Aorta (tissue), 5 donors: ENCODE measurements at regions not wholly inside any gene's neighbourhood (a gene's known extent, or its start where the extent isn't known, plus 50 kb on each side); places are given as distances from the start of the nearest gene placed in this dataset.

Experiments used
- ATAC-seq: fragments of 200-7000 bp; cut with Tn5 transposase; one replicate; pipeline ENCODE4 v1.9.1; 2022; ENCODE audit warnings: moderate library complexity; ENCODE audit not compliant: low FRiP score
- DNase-seq, 2 donors: peaks; one replicate each; pipeline ENCODE4 v3.0.0-alpha.2; 2020
- H3K27ac ChIP-seq, 2 donors: one replicate each; pipeline ENCODE4 v1.5.1; 2013; ENCODE audit warnings: low read length in 2 of 2, mild to moderate bottlenecking in 2 of 2, moderate library complexity in 2 of 2, control low read depth in 1 of 2, inconsistent platforms in 1 of 2, low read depth in 1 of 2
- H3K27me3 ChIP-seq, 2 donors: one replicate each; pipeline ENCODE4 v1.6.1; 2013; ENCODE audit warnings: control low read depth in 1 of 2, low read length in 1 of 2, mild to moderate bottlenecking in 1 of 2, moderate library complexity in 1 of 2; ENCODE audit not compliant: insufficient read depth in 2 of 2, control insufficient read depth in 1 of 2
- H3K36me3 ChIP-seq, 2 donors: one replicate each; pipeline ENCODE4 v1.6.1; 2013; ENCODE audit warnings: control low read depth in 1 of 2, low read length in 1 of 2, mild to moderate bottlenecking in 1 of 2; ENCODE audit not compliant: insufficient read depth in 2 of 2, control insufficient read depth in 1 of 2
- H3K4me1 ChIP-seq, 2 donors: one replicate each; pipeline ENCODE4 v1.6.1; 2013; ENCODE audit warnings: low read length in 2 of 2, control low read depth in 1 of 2, mild to moderate bottlenecking in 1 of 2, moderate library complexity in 1 of 2; ENCODE audit not compliant: insufficient read depth in 2 of 2, control insufficient read depth in 1 of 2
- H3K4me3 ChIP-seq, 2 donors: one replicate each; pipeline ENCODE4 v1.5.1; 2013; ENCODE audit warnings: low read length in 2 of 2, control low read depth in 1 of 2, mild to moderate bottlenecking in 1 of 2
- H3K9me3 ChIP-seq: one replicate; pipeline ENCODE4 v1.6.1; 2013; ENCODE audit warnings: mild to moderate bottlenecking, low read length; ENCODE audit not compliant: control insufficient read depth
- WGBS, 2 donors: extraction: QIAGEN DNeasy Blood & Tissue Kit; methylation state at CpG; one replicate each; pipeline ENCODE4 v1.1.7; 2013; 5-methylcytosine and 5-hydroxymethylcytosine counted together
- intact Hi-C, 2 donors: fragments of 100-400 bp; cut with DNase I; formaldehyde crosslinking; loops; one replicate each; pipeline versions ENCODE4 v1.14.2 to v1.15.0; 2022
- donor health status: healthy with polysubstance abuse.
- donor health status: Bipolar disorder and iron deficiency.
- donor health status: DM: no; HTN: no; CAD: no.
- donor health status: DM: no; HTN: no; CAD: no.
- donor health status: DM: yes; HTN: yes; CAD: no.

- H3K4me3 ChIP-seq, result no peak overlapping the region
- 74 to 85% methylated on average over 2 of the region's 2 CpGs for whole genome bisulfite sequencing, 2 donors
- no peaks in the 10 kb centered on the region for H3K36me3 ChIP-seq
- H3K27ac ChIP-seq, result no peak overlapping the region
- H3K4me1 ChIP-seq, result no peaks in the 10 kb centered on the region
- intact Hi-C loops, result no loop called here
- no peaks in the 10 kb centered on the region for H3K27me3 ChIP-seq
- no peak for DNase-seq
- no peak for ATAC-seq
- no peaks in the 10 kb centered on the region for H3K9me3 ChIP-seq
These were observed 125.1 kb upstream of the MAGI3 start for GRCh38 chr1:113265196-113265595.

- DNase-seq, result no peak
- Histone ChIP-seq H3K4me1 (no peaks in the 10 kb centered on the region), H3K27ac (no peak overlapping the region), H3K36me3 (no peaks in the 10 kb centered on the region), H3K27me3 (no peaks in the 10 kb centered on the region), H3K9me3 (no peaks in the 10 kb centered on the region), H3K4me3 (no peak overlapping the region)
- intact Hi-C loops, result no loop called here
- no peak for ATAC-seq
- 61 to 65% methylated on average over 6 of the region's 6 CpGs for WGBS, 2 donors
These were observed 123.5 kb upstream of the MAGI3 start for GRCh38 chr1:113266788-113267187.

DNA sequence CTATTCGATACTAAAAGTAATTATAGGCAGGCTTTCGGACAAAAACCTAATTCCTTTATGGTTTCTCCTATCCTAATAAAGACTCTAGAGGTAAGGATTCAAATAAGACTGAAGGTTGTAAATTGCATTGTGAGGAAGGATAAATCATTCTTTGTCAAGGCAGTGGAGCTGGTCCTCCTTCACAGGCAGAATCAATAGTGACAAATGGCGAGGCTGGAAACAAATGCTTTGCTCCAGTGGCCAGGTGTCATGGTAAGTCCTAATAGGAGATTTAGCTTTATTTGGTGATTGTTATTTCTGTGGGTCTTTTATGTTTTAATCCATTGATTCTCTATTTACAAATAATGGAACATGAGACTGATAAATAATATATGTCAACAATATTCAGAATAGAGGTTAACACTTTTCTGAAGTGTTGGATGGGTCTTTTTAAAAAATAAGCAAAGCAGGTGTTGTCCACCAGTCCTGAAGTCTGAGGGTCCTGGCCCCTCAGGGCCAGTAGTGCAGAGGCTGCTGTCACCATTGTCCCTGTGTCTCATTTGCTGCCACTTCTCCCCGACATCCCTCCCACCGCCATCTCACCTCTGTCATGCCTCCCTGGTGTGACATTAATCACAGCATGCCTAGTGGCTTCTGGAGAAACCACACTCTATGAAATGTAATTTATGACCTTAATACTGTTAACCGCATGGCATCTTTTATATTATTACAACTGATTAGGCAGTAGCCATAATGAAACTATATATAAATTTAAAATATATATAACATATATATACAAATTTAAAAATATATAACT, 120.9 kb upstream of the MAGI3 start:
- H3K27me3 ChIP-seq, result no peaks in the 10 kb centered on the region
- H3K4me1 ChIP-seq, result no peaks in the 10 kb centered on the region
- no peak overlapping the region for H3K27ac ChIP-seq
- DNase-seq (no peak), ATAC-seq (no peak)
- intact Hi-C loops, result no loop called here
- WGBS, 2 donors, result 55 to 64% methylated on average over 6 of the region's 6 CpGs
- H3K9me3 ChIP-seq, result no peaks in the 10 kb centered on the region
- no peaks in the 10 kb centered on the region for H3K36me3 ChIP-seq
- no peak overlapping the region for H3K4me3 ChIP-seq

GRCh38 chr1:113271039-113271438, 119.3 kb upstream of the MAGI3 start:
- no peaks in the 10 kb centered on the region for H3K27me3 ChIP-seq
- no peak for DNase-seq
- H3K4me3 ChIP-seq, result no peak overlapping the region
- no peaks in the 10 kb centered on the region for H3K9me3 ChIP-seq
- no peaks in the 10 kb centered on the region for H3K36me3 ChIP-seq
- intact Hi-C loops, result no loop called here
- ATAC-seq, result no peak
- no peaks in the 10 kb centered on the region for H3K4me1 ChIP-seq
- WGBS, 2 donors, result 75 to 78% methylated on average over 4 of the region's 4 CpGs
- H3K27ac ChIP-seq, result no peak overlapping the region

DNA sequence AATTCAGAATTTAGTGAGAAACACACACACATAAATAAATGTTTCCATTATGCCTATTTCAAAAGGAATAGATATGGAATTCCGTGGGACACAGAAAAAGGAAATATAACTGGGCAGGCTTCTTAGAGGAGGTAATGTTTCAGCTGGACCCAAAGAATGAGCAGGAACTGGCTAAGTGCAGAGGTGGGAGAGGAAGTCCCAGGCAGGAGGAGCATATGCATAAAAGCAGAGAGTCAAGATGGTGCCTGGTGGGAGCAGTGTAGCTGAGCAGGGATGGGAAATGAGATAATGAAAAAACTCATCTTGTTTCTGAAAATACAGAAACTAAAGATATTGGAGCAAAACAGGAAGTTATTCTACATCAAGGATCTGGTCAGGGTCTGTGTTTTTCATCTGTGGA, 115.2 kb upstream of the MAGI3 start:
- Histone ChIP-seq H3K36me3 (no peaks in the 10 kb centered on the region), H3K4me1 (no peaks in the 10 kb centered on the region), H3K4me3 (no peak overlapping the region), H3K27ac (no peak overlapping the region), H3K9me3 (no peaks in the 10 kb centered on the region), H3K27me3 (no peaks in the 10 kb centered on the region)
- DNase-seq (no peak), ATAC-seq (no peak)
- intact Hi-C loops, result no loop called here
- 53 to 58% methylated on average over 1 of the region's 1 CpG for WGBS, 2 donors

- no peak overlapping the region for H3K4me3 ChIP-seq
- H3K36me3 ChIP-seq, result no peaks in the 10 kb centered on the region
- H3K9me3 ChIP-seq, result no peaks in the 10 kb centered on the region
- intact Hi-C loops, result no loop called here
- 81% methylated on average over 2 of the region's 2 CpGs for WGBS, 2 donors
- H3K4me1 ChIP-seq, result no peaks in the 10 kb centered on the region
- no peak overlapping the region for H3K27ac ChIP-seq
- no peaks in the 10 kb centered on the region for H3K27me3 ChIP-seq
- DNase-seq (no peak), ATAC-seq (no peak)
These were observed 114.6 kb upstream of the MAGI3 start for GRCh38 chr1:113275691-113276090.

GRCh38 chr1:113276507-113276906, 113.8 kb upstream of the MAGI3 start:
- intact Hi-C loops, result no loop called here
- Histone ChIP-seq H3K27me3 (no peaks in the 10 kb centered on the region), H3K4me3 (no peak overlapping the region), H3K9me3 (no peaks in the 10 kb centered on the region), H3K36me3 (no peaks in the 10 kb centered on the region), H3K4me1 (no peaks in the 10 kb centered on the region), H3K27ac (no peak overlapping the region)
- 78 to 85% methylated on average over 4 of the region's 4 CpGs for WGBS, 2 donors
- ATAC-seq (no peak), DNase-seq (no peak)

DNA sequence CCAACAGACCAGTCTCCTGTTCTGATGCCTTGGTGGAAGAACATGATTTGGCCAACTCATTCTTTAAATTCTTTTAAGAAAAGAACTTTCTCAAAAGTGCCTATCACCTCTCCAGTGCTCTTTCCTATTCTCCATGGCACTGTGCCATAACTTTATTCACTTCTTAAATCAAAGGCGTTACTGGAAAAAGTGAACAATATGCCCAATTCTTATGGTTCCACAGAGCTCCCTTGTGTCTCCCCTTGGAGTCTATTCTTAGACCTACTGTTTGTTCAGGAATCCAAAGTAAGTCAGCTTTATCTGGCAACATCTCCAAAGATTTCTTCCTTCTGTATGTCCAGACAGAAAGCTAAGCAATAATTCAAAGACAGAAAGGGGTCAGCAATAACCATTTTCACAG, 111.9 kb upstream of the MAGI3 start:
- H3K4me3 ChIP-seq, result no peak overlapping the region

GRCh38 chr1:113278777-113279176, 111.5 kb upstream of the MAGI3 start:
- no peaks in the 10 kb centered on the region for H3K36me3 ChIP-seq
- no peak overlapping the region for H3K27ac ChIP-seq
- DNase-seq (no peak), ATAC-seq (no peak)
- WGBS, 2 donors, result 77 to 79% methylated on average over 5 of the region's 5 CpGs
- no peaks in the 10 kb centered on the region for H3K27me3 ChIP-seq
- H3K4me1 ChIP-seq, result no peaks in the 10 kb centered on the region
- no peak overlapping the region for H3K4me3 ChIP-seq
- intact Hi-C loops, result no loop called here
- H3K9me3 ChIP-seq, result no peaks in the 10 kb centered on the region

More for the DNA sequence above, 111.9 kb upstream of the MAGI3 start:
- Histone ChIP-seq H3K9me3 (no peaks in the 10 kb centered on the region), H3K27ac (no peak overlapping the region), H3K27me3 (no peaks in the 10 kb centered on the region), H3K4me1 (no peaks in the 10 kb centered on the region), H3K36me3 (no peaks in the 10 kb centered on the region)
- intact Hi-C loops, result no loop called here
- no peak for DNase-seq
- 25 to 41% methylated on average over 1 of the region's 1 CpG for WGBS, 2 donors
- no peak for ATAC-seq
